GM19238 (cell line): ENCODE measurements at regions not wholly inside any gene's neighbourhood (a gene's known extent, or its start where the extent isn't known, plus 50 kb on each side); places are given as distances from the start of the nearest gene placed in this dataset.
"Not testable (repeated sequence)": the region's sequence is repeated elsewhere in the genome, so short reads cannot be mapped to it uniquely, and the experiment has no call there.

Source experiments
- DNase-seq: peaks from one replicate; pipeline ENCODE4 v3.0.0; 2011; ENCODE audit warnings: low spot score; ENCODE audit not compliant: insufficient read length

GRCh38 chr3:99586701-99587100 is 51.7 kb upstream of the COL8A1 start:
- no peak for DNase-seq

GRCh38 chr3:99579965-99580364 is 58.4 kb upstream of the COL8A1 start:
- DNase-seq, result no peak

GRCh38 chr3:99579246-99579645 is 59.1 kb upstream of the COL8A1 start:
- DNase-seq, result no peak

GRCh38 chr3:99578339-99578970 is 59.9 kb upstream of the COL8A1 start:
- no peak for DNase-seq

- no peak for DNase-seq
These were observed 61.4 kb upstream of the COL8A1 start for GRCh38 chr3:99576904-99577559.

GRCh38 chr3:99575683-99576082 is 62.7 kb upstream of the COL8A1 start:
- no peak for DNase-seq

- no peak for DNase-seq
These were observed 68.3 kb upstream of the COL8A1 start for GRCh38 chr3:99570061-99570460.

- DNase-seq, result no peak
These were observed 69.6 kb upstream of the COL8A1 start for GRCh38 chr3:99568663-99569335.

GRCh38 chr3:99565331-99565730 is 73.1 kb upstream of the COL8A1 start:
- DNase-seq, result no peak

GRCh38 chr3:99562990-99563607 is 75.3 kb upstream of the COL8A1 start:
- DNase-seq, result no peak

- DNase-seq, result no peak
These were observed 76.3 kb upstream of the COL8A1 start for GRCh38 chr3:99562138-99562537.

GRCh38 chr3:99561056-99561455 is 77.3 kb upstream of the COL8A1 start:
- no peak for DNase-seq

- no peak for DNase-seq
These were observed 79.2 kb upstream of the COL8A1 start for GRCh38 chr3:99559196-99559595.

- DNase-seq, result not testable (repeated sequence)
These were observed 82.5 kb upstream of the COL8A1 start for GRCh38 chr3:99555885-99556284.

GRCh38 chr3:99551520-99551919 is 86.9 kb upstream of the COL8A1 start:
- no peak for DNase-seq

- DNase-seq, result no peak
These were observed 88.3 kb upstream of the COL8A1 start for GRCh38 chr3:99549957-99550603.

- no peak for DNase-seq
These were observed 89.2 kb upstream of the COL8A1 start for GRCh38 chr3:99549220-99549619.

- DNase-seq, result no peak
These were observed 89.7 kb upstream of the COL8A1 start for GRCh38 chr3:99548674-99549073.

GRCh38 chr3:99545941-99546580 is 92.3 kb upstream of the COL8A1 start:
- DNase-seq, result no peak

GRCh38 chr3:99544786-99545281 is 93.6 kb upstream of the COL8A1 start:
- no peak for DNase-seq

GRCh38 chr3:99543796-99544195 is 94.6 kb upstream of the COL8A1 start:
- no peak for DNase-seq
